ENCODE measurements at regions not wholly inside any gene's neighbourhood (a gene's known extent, or its start where the extent isn't known, plus 50 kb on each side); places are given as distances from the start of the nearest gene placed in this dataset.

- TF ChIP-seq CTCF (IDR thresholded peaks at IDR 0.05) (no peak), POLR2A (IDR thresholded peaks at IDR 0.05) (no peak)
These were observed 149.7 kb downstream of the HAPSTR1 start for GRCh38 chr16:9241177-9241576.

Measured in breast epithelium (tissue), 3 donors.